ENCODE measurements at regions not wholly inside any gene's neighbourhood (a gene's known extent, or its start where the extent isn't known, plus 50 kb on each side); places are given as distances from the start of the nearest gene placed in this dataset.
"Not testable (repeated sequence)": the region's sequence is repeated elsewhere in the genome, so short reads cannot be mapped to it uniquely, and the experiment has no call there.

DNA sequence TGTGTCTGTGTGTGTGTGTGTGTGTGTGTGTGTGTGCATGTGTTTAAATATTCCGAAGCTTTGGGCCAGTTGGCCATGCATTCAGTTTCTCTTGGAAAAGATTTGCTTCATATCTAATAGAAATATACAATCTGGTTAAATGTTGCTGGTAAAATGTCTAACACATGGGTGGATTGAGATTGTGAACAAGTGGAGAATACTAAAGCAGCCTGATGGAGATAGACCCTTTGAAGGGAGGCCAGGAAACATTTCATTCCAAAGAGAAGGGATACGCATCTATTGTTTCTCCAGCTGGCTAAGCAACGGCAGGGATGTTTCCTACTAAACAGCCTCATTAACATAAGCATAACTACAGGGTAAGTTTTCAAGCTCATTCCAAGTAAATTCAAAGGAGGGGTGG lies 257.5 kb upstream of the PTBP2 start:
- TF ChIP-seq POLR2AphosphoS5 (IDR thresholded peaks at IDR 0.05; ENCODE audit: borderline replicate concordance, low read depth, low read length) (no peak), EZH2 (IDR thresholded peaks at IDR 0.05) (no peak), FOXP2 (optimal IDR thresholded peaks at IDR 0.05; ENCODE audit: control extremely low read depth, extremely low read length, insufficient read depth) (no peak)
- H3K9ac ChIP-seq (ENCODE audit: insufficient read length) = no peak overlapping the region
- H3K9me3 ChIP-seq (ENCODE audit: low read depth, low read length) = no peaks in the 10 kb centered on the region
- no peaks in the 10 kb centered on the region for H3K36me3 ChIP-seq (ENCODE audit: insufficient read depth, low read length)
- no peak overlapping the region for H3K4me3 ChIP-seq
- no peak overlapping the region for H3K27ac ChIP-seq
- DNase-seq (ENCODE audit: low read depth, low spot score) = no peak

DNA sequence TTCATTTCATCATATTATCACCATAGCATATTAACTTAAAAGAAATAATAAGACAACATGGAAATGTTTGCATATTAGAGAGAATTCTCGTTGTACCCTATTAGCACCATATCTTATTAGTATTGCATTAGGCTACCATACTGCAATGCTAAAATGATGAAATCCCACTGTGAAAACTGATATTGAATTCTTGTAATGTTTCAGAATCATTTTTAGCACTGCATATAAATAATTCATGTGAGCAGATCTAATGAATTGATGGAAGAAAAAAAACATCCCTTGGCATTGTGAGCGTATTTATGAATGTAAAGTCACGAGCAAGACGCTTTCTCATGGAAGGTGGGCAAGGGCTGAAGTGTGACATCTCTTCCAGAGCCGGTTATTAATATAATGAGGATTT lies 257.1 kb upstream of the PTBP2 start:
- Histone ChIP-seq H3K4me3 (no peak overlapping the region), H3K27ac (no peak overlapping the region), H3K36me3 (ENCODE audit: insufficient read depth, low read length) (no peaks in the 10 kb centered on the region), H3K9me3 (ENCODE audit: low read depth, low read length) (no peaks in the 10 kb centered on the region), H3K9ac (ENCODE audit: insufficient read length) (no peak overlapping the region)
- no peak for DNase-seq (ENCODE audit: low read depth, low spot score)
- TF ChIP-seq EZH2 (IDR thresholded peaks at IDR 0.05) (no peak), FOXP2 (optimal IDR thresholded peaks at IDR 0.05; ENCODE audit: control extremely low read depth, extremely low read length, insufficient read depth) (no peak), POLR2AphosphoS5 (IDR thresholded peaks at IDR 0.05; ENCODE audit: borderline replicate concordance, low read depth, low read length) (no peak)

DNA sequence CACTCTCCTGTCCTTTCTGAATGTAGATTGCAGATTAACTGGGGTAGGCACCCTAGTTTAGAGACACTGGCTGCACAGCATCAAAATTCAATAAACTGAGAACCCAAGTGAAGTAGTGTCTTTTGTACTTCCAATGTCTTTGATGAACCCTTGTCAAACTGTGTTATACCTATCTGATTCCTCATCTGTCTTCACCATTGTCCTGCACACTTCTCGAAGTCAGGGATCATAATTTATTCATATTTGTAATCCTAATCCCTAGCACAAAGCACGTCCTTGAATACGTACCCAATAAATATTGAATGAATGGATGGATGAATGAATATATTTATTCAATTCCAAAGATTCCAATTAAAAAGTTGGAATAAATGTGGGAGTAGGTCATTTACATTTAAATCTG lies 256.6 kb upstream of the PTBP2 start:
- no peak overlapping the region for H3K9ac ChIP-seq (ENCODE audit: insufficient read length)
- TF ChIP-seq POLR2AphosphoS5 (IDR thresholded peaks at IDR 0.05; ENCODE audit: borderline replicate concordance, low read depth, low read length) (no peak), FOXP2 (optimal IDR thresholded peaks at IDR 0.05; ENCODE audit: control extremely low read depth, extremely low read length, insufficient read depth) (no peak), EZH2 (IDR thresholded peaks at IDR 0.05) (no peak)
- no peaks in the 10 kb centered on the region for H3K36me3 ChIP-seq (ENCODE audit: insufficient read depth, low read length)
- no peak for DNase-seq (ENCODE audit: low read depth, low spot score)
- no peaks in the 10 kb centered on the region for H3K9me3 ChIP-seq (ENCODE audit: low read depth, low read length)
- no peak overlapping the region for H3K27ac ChIP-seq
- no peak overlapping the region for H3K4me3 ChIP-seq

DNA sequence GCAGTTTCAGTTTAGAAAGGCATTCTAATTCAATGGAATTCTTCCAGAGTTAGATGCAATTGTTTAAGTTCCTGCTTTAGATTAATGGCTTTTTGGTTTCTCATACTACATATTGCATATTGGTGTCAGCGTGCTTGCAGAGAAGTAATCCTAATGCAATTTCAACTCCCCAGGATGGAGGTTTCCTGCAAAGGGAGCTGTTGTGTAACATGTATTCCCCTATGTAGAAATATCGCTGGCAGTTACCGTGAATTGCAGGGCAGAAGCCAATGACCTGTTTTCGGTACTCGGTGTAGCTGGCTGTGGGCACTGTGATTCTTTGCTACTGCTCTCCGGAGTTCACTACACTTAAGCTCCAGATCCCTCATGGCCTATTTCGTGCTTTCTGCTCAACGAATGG lies 256.1 kb upstream of the PTBP2 start:
- no peak overlapping the region for H3K9ac ChIP-seq (ENCODE audit: insufficient read length)
- H3K4me3 ChIP-seq = no peak overlapping the region
- H3K27ac ChIP-seq = no peak overlapping the region
- H3K9me3 ChIP-seq (ENCODE audit: low read depth, low read length) = no peaks in the 10 kb centered on the region
- H3K36me3 ChIP-seq (ENCODE audit: insufficient read depth, low read length) = no peaks in the 10 kb centered on the region
- DNase-seq (ENCODE audit: low read depth, low spot score) = no peak
- TF ChIP-seq POLR2AphosphoS5 (IDR thresholded peaks at IDR 0.05; ENCODE audit: borderline replicate concordance, low read depth, low read length) (no peak), FOXP2 (optimal IDR thresholded peaks at IDR 0.05; ENCODE audit: control extremely low read depth, extremely low read length, insufficient read depth) (no peak), EZH2 (IDR thresholded peaks at IDR 0.05) (no peak)

DNA sequence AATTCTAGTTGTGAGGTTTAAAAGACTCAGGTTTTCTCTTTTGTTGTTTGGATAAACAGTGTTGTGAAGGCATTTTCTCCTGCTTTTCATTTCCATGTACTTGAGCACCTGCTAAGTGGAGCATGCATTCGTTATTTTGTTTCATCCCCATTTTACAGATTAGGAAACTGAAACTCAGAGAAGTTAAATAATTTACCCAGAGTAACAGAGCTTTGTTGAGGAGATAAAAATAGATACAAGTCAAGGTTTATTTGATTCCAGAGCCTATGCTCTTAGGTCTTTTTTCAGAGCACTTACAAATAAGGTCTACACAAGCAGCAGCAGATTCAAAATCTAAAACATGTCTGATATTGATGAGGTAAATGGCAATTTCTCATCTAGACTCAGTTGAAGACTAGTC lies 254.7 kb upstream of the PTBP2 start:
- Histone ChIP-seq H3K9me3 (ENCODE audit: low read depth, low read length) (no peaks in the 10 kb centered on the region), H3K4me3 (no peak overlapping the region)
- TF ChIP-seq FOXP2 (optimal IDR thresholded peaks at IDR 0.05; ENCODE audit: control extremely low read depth, extremely low read length, insufficient read depth) = no peak
- TF ChIP-seq EZH2 (IDR thresholded peaks at IDR 0.05) = no peak
- TF ChIP-seq POLR2AphosphoS5 (IDR thresholded peaks at IDR 0.05; ENCODE audit: borderline replicate concordance, low read depth, low read length) = no peak

DNA sequence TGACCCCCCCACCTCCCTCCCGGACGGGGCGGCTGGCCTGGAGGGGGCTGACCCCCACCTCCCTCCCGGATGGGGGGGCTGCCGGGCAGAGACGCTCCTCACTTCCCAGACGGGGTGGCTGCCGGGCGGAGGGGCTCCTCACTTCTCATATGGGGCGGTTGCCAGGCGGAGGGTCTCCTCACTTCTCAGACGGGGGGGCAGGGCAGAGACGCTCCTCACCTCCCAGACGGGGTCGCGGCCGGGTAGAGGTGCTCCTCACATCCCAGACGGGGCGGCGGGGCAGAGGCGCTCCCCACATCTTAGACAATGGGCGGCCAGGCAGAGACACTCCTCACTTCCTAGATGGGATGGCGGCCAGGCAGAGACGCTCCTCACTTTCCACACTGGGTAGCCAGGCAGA lies 251.9 kb upstream of the PTBP2 start:
- H3K36me3 ChIP-seq (ENCODE audit: insufficient read depth, low read length); H3K9me3 ChIP-seq (ENCODE audit: low read depth, low read length); H3K4me3 ChIP-seq; H3K27ac ChIP-seq; H3K9ac ChIP-seq (ENCODE audit: insufficient read length); DNase-seq (ENCODE audit: low read depth, low spot score): not testable (repeated sequence)

More for the DNA sequence above, 254.7 kb upstream of the PTBP2 start:
- H3K36me3 ChIP-seq (ENCODE audit: insufficient read depth, low read length) = no peaks in the 10 kb centered on the region
- no peak for DNase-seq (ENCODE audit: low read depth, low spot score)
- H3K9ac ChIP-seq (ENCODE audit: insufficient read length) = no peak overlapping the region
- H3K27ac ChIP-seq = no peak overlapping the region

DNA sequence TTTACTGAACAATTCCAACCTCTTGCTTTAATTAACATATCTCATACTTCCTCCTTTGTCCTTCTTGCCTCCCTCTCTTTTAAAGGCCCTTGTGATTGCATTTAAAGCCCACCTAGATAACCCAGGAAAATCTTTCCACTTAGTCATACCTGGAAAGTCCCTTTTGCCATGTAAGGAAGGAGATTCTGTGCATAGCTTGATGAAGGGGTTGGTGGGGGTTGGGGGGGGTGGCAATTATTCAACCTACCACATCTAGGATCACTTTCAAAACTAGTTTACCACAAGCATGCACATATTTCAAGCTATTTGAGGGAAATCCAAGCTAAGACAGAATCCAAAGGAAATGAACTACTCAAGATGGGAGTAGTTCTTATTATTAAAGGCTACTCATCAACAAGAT lies 249.1 kb upstream of the PTBP2 start:
- H3K9me3 ChIP-seq (ENCODE audit: low read depth, low read length) = no peaks in the 10 kb centered on the region
- H3K9ac ChIP-seq (ENCODE audit: insufficient read length) = no peak overlapping the region
- no peak overlapping the region for H3K4me3 ChIP-seq
- no peak for TF ChIP-seq FOXP2 (optimal IDR thresholded peaks at IDR 0.05; ENCODE audit: control extremely low read depth, extremely low read length, insufficient read depth)
- no peak for DNase-seq (ENCODE audit: low read depth, low spot score)
- H3K27ac ChIP-seq = no peak overlapping the region
- no peaks in the 10 kb centered on the region for H3K36me3 ChIP-seq (ENCODE audit: insufficient read depth, low read length)

DNA sequence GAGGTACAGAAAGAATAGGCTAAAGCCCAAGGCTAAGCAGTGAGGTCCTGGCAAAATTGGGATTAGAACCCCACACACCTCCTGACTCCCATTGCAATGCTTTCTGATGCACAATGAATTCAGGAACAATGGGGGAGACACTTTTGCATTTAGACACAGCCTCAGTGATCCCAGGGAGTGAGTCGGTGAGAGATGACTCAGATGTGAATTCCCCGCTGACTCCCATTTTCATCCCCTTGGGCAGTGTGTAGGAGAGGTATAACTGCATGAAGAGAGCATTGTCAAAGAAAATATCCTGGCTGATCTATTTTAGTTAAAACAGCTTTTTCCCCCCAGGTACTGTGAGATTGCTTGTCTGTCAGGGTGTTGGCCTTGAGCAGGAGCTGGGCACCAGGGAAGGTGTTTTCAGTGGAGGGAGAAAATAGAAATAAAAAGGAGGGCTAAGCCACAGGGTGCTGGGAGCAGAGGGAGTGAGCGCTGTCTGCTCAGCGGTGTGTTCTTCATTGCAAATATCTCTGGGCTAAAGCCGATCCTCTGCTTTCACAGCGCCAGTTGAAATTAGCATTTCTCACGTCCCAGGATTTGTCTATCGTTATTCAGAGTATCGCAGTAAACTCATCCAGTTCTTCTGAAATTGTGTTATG lies 247.7 kb upstream of the PTBP2 start:
- Histone ChIP-seq H3K4me3 (no peak overlapping the region), H3K27ac (no peak overlapping the region), H3K9ac (ENCODE audit: insufficient read length) (no peak overlapping the region), H3K9me3 (ENCODE audit: low read depth, low read length) (no peaks in the 10 kb centered on the region), H3K36me3 (ENCODE audit: insufficient read depth, low read length) (no peaks in the 10 kb centered on the region)
- no peak for DNase-seq (ENCODE audit: low read depth, low spot score)
- TF ChIP-seq EZH2 (IDR thresholded peaks at IDR 0.05) (no peak), FOXP2 (optimal IDR thresholded peaks at IDR 0.05; ENCODE audit: control extremely low read depth, extremely low read length, insufficient read depth) (no peak), POLR2AphosphoS5 (IDR thresholded peaks at IDR 0.05; ENCODE audit: borderline replicate concordance, low read depth, low read length) (no peak)

DNA sequence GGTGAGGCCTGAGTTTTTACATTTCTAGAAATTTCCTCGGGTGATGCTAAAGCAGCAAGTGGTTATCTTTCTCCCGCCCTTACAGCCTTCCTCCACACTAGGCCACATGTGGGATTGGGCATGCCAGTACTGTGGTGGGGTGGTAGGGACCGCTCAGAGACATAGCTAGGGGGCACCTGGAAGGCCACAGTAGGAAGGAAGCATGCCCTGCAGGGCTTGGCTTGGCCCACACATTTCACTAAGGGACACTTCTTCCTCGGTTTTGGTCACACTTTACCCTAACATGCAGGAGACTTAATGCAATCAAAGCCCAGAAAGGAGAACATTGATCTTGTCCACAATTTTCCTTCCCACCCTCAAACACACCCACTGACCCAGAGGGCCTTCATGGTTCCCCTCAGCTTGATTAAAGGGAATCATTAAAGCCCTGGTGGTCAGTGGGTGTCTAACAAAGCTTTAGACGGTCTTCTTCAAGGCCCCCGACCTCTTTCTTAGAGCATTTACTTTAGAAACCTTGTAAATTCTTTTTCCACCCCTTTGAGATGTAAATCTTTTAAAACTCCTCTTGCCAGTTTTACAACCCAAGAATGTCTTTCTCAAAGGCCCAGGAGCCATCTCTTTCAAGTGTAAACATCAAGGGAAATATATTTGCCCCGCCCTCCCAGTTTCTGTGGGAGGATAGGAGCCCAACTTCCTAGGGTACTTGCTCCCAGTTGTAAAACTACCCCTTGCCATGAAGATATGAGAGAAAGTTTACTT lies 246.4 kb upstream of the PTBP2 start:
- Histone ChIP-seq H3K4me3 (no peak overlapping the region), H3K36me3 (ENCODE audit: insufficient read depth, low read length) (no peaks in the 10 kb centered on the region), H3K27ac (no peak overlapping the region), H3K9me3 (ENCODE audit: low read depth, low read length) (no peaks in the 10 kb centered on the region), H3K9ac (ENCODE audit: insufficient read length) (no peak overlapping the region)
- no peak for DNase-seq (ENCODE audit: low read depth, low spot score)
- TF ChIP-seq EZH2 (IDR thresholded peaks at IDR 0.05) = no peak
- TF ChIP-seq POLR2AphosphoS5 (IDR thresholded peaks at IDR 0.05; ENCODE audit: borderline replicate concordance, low read depth, low read length) = no peak
- TF ChIP-seq FOXP2 (optimal IDR thresholded peaks at IDR 0.05; ENCODE audit: control extremely low read depth, extremely low read length, insufficient read depth) = no peak

All from SK-N-MC (cell line).